Endodermal cell (in vitro differentiated cells): ENCODE measurements at regions not wholly inside any gene's neighbourhood (a gene's known extent, or its start where the extent isn't known, plus 50 kb on each side); places are given as distances from the start of the nearest gene placed in this dataset.

ENCODE experiments used
- DNase-seq: peaks from one replicate; pipeline ENCODE4 v3.0.0-alpha.2; 2017
- H3K27ac ChIP-seq: 2 replicates; pipeline ENCODE4 v1.5.1; 2013; ENCODE audit warnings: mild to moderate bottlenecking, low read depth, low read length, moderate library complexity
- H3K27me3 ChIP-seq: 2 replicates; pipeline ENCODE4 v1.6.1; 2013; ENCODE audit warnings: mild to moderate bottlenecking, low read length, moderate library complexity; ENCODE audit not compliant: insufficient read depth, control insufficient read depth, poor library complexity, severe bottlenecking
- H3K36me3 ChIP-seq: 2 replicates; pipeline ENCODE4 v1.7.0; 2013; ENCODE audit warnings: mild to moderate bottlenecking, low read length, moderate library complexity; ENCODE audit not compliant: control insufficient read depth, insufficient read depth
- H3K4me1 ChIP-seq: one replicate; pipeline ENCODE4 v1.7.0; 2013; ENCODE audit warnings: low read length; ENCODE audit not compliant: control insufficient read depth, insufficient read depth
- H3K4me3 ChIP-seq: 2 replicates; pipeline ENCODE4 v1.5.1; 2013; ENCODE audit warnings: mild to moderate bottlenecking, low read length, moderate library complexity
- H3K9ac ChIP-seq: 2 replicates; pipeline ENCODE4 v1.6.1; 2013; ENCODE audit warnings: mild to moderate bottlenecking, low read length, moderate library complexity; ENCODE audit not compliant: poor library complexity, severe bottlenecking; ENCODE audit errors: extremely low read depth
- H3K9me3 ChIP-seq: 2 replicates; pipeline ENCODE4 v1.6.1; 2013; ENCODE audit warnings: mild to moderate bottlenecking, low read length, moderate library complexity; ENCODE audit not compliant: control insufficient read depth
- H3K27ac Mint-ChIP-seq: 2 replicates; pipeline ENCODE4 v1.8.0; 2020; ENCODE audit warnings: mixed read lengths
- H3K27me3 Mint-ChIP-seq: 2 replicates; pipeline ENCODE4 v1.8.0; 2021; ENCODE audit warnings: mild to moderate bottlenecking, mixed read lengths; ENCODE audit not compliant: insufficient read depth
- H3K36me3 Mint-ChIP-seq: 2 replicates; pipeline ENCODE4 v1.8.0; 2020; ENCODE audit warnings: low read depth, mixed read lengths
- H3K4me1 Mint-ChIP-seq: 2 replicates; pipeline ENCODE4 v1.8.0; 2020; ENCODE audit warnings: mixed read lengths
- H3K4me3 Mint-ChIP-seq: 2 replicates; pipeline ENCODE4 v1.8.0; 2020; ENCODE audit warnings: mild to moderate bottlenecking, moderate library complexity, mixed read lengths
- H3K9me3 Mint-ChIP-seq: 2 replicates; pipeline ENCODE4 v1.8.0; 2020; ENCODE audit warnings: mild to moderate bottlenecking, mixed read lengths
- WGBS, 2 experiments: methylation state at CpG; one replicate each; pipeline versions ENCODE4 v1.1.5 to v1.1.7; 2013; ENCODE audit warnings: missing lambda C conversion rate in 2 of 2, mixed read lengths in 1 of 2; ENCODE audit not compliant: insufficient coverage in 1 of 2, insufficient read length in 1 of 2; 5-methylcytosine and 5-hydroxymethylcytosine counted together
- TF ChIP-seq, protein P1 (sequence below): fragments of 200-600 bp; sonication (generic); conservative IDR thresholded peaks from 2 replicates; pipeline ENCODE4 v1.5.0; 2021; ENCODE audit warnings: antibody characterized with exemption, mild to moderate bottlenecking

DNA sequence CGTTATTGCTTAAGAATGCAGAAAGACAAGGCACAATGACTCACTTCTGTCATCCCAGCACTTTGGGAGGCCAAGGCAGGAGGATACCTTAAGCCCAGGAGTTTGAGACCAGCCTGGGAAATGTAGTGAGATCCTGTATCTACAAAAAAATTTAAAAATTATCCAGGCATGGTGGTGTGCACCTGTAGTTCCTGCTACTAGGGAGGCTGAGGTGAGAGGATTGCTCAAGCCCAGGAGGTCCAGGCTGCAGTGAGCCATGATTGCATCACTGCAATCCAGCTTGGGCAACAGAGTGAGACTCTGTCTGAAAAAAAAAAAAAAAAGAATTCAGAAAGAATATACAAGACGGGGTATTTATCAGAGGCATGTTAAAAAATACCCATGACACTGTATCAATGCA, 182.0 kb upstream of the SPOPL start:
- H3K9me3 Mint-ChIP-seq, result peaks cover 22% of the 10 kb centered on the region
- H3K36me3 Mint-ChIP-seq, result peaks cover 15% of the 10 kb centered on the region
- DNase-seq, result no peak
- no peaks in the 10 kb centered on the region for H3K9me3 ChIP-seq
- H3K27ac Mint-ChIP-seq, result no peak overlapping the region
- 83 to 92% methylated on average over 1 to 2 of the region's 2 CpGs for WGBS, 2 experiments
- peaks cover 12% of the 10 kb centered on the region for H3K4me1 Mint-ChIP-seq
- H3K9ac ChIP-seq, result no peak overlapping the region
- H3K4me3 Mint-ChIP-seq, result no peak overlapping the region
- H3K4me3 ChIP-seq, result no peak overlapping the region
- TF ChIP-seq, protein P1, sequence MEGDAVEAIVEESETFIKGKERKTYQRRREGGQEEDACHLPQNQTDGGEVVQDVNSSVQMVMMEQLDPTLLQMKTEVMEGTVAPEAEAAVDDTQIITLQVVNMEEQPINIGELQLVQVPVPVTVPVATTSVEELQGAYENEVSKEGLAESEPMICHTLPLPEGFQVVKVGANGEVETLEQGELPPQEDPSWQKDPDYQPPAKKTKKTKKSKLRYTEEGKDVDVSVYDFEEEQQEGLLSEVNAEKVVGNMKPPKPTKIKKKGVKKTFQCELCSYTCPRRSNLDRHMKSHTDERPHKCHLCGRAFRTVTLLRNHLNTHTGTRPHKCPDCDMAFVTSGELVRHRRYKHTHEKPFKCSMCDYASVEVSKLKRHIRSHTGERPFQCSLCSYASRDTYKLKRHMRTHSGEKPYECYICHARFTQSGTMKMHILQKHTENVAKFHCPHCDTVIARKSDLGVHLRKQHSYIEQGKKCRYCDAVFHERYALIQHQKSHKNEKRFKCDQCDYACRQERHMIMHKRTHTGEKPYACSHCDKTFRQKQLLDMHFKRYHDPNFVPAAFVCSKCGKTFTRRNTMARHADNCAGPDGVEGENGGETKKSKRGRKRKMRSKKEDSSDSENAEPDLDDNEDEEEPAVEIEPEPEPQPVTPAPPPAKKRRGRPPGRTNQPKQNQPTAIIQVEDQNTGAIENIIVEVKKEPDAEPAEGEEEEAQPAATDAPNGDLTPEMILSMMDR, result no peak
- H3K27me3 ChIP-seq, result no peaks in the 10 kb centered on the region
- no peak overlapping the region for H3K27ac ChIP-seq
- no peaks in the 10 kb centered on the region for H3K36me3 ChIP-seq
- H3K27me3 Mint-ChIP-seq, result no peaks in the 10 kb centered on the region
- H3K4me1 ChIP-seq, result no peaks in the 10 kb centered on the region

DNA sequence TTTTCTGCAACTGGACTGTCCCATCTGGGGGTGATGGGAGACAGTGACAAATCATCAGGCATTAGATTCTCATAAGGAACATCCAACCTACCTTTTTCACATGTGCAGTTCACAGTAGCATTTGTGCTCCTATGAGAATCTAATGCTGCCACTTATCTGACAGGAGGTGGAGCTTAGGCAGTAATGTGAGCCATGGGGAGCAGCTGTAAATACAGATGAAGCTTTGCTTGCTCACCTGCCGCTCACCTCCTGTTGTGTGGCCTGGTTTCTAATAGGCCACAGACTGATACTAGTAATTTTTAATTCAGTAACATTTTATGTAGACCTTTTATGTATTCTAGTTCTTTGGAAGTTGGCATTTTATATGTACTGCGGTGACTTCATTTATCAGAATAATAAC, 180.1 kb upstream of the SPOPL start:
- peaks cover 4% of the 10 kb centered on the region for H3K9me3 Mint-ChIP-seq
- H3K27ac Mint-ChIP-seq, result no peak overlapping the region
- Histone ChIP-seq H3K9me3 (no peaks in the 10 kb centered on the region), H3K36me3 (no peaks in the 10 kb centered on the region), H3K27ac (no peak overlapping the region), H3K27me3 (no peaks in the 10 kb centered on the region), H3K9ac (no peak overlapping the region), H3K4me3 (no peak overlapping the region), H3K4me1 (no peaks in the 10 kb centered on the region)
- 96% methylated on average over 2 of the region's 2 CpGs; no CpG with 5 or more reads in 1 of the 2 experiments for WGBS, 2 experiments
- no peak overlapping the region for H3K4me3 Mint-ChIP-seq
- TF ChIP-seq, protein P1, result no peak
- peaks cover under 1% of the 10 kb centered on the region for H3K36me3 Mint-ChIP-seq
- peak; percentile 51 for DNase-seq
- H3K4me1 Mint-ChIP-seq, result peaks cover 12% of the 10 kb centered on the region
- no peaks in the 10 kb centered on the region for H3K27me3 Mint-ChIP-seq

DNA sequence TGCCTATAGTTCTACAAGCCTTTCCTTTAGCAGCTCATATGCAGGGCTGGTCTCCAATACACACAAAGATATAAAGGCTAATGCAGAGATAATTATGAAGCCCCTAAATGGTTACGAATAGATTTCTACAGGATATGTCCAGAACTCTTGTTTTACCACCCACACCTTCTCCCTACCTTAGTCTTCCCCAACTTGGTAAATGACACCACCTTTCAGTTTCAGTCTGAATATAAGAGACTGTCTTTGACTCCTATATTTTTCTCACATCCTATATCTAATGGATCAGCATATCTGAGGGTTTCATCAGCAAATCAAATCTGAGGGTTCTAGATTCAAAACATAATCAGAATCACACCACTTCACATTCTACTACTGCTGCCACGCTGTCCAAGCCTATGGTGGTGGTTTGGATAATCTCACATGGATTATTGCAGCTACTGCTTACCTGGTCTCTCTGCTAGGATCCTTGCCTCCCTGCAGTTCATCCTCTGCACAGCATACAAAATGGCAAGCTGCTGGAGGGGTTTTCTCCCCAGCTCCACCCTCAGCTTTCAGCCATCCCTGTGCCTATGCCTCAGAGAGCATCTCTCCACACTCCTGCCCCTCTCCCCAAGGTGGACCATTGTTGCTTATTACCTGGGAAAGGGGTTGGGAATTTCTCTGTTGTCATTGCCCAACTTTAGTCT, 178.0 kb upstream of the SPOPL start:
- Mint-ChIP-seq H3K27me3 (no peaks in the 10 kb centered on the region), H3K9me3 (no peaks in the 10 kb centered on the region), H3K36me3 (no peaks in the 10 kb centered on the region), H3K4me3 (no peak overlapping the region), H3K27ac (no peak overlapping the region), H3K4me1 (peaks cover 18% of the 10 kb centered on the region)
- no peak for DNase-seq
- WGBS, 2 experiments, result 99 to 100% methylated on average over 1 to 2 of the region's 2 CpGs
- Histone ChIP-seq H3K4me1 (peaks cover 3% of the 10 kb centered on the region), H3K9ac (no peak overlapping the region), H3K27me3 (no peaks in the 10 kb centered on the region), H3K4me3 (no peak overlapping the region), H3K27ac (no peak overlapping the region), H3K9me3 (no peaks in the 10 kb centered on the region), H3K36me3 (no peaks in the 10 kb centered on the region)
- TF ChIP-seq, protein P1, result no peak
